Esophagus muscularis mucosa (tissue), 2 donors: ENCODE measurements at regions not wholly inside any gene's neighbourhood (a gene's known extent, or its start where the extent isn't known, plus 50 kb on each side); places are given as distances from the start of the nearest gene placed in this dataset.

Experiments
- POLR2A ChIP-seq: fragments of 450-650 bp; IDR thresholded peaks from one replicate; pipeline ENCODE4 v1.6.1; 2017; ENCODE audit warnings: antibody characterized with exemption, moderate library complexity, mild to moderate bottlenecking, low read depth
- POLR2AphosphoS5 ChIP-seq, 2 donors: sonication (generic); formaldehyde crosslinking; IDR thresholded peaks; one replicate each; pipeline ENCODE4 v1.6.1; 2017; ENCODE audit warnings: antibody characterized with exemption in 2 of 2

DNA sequence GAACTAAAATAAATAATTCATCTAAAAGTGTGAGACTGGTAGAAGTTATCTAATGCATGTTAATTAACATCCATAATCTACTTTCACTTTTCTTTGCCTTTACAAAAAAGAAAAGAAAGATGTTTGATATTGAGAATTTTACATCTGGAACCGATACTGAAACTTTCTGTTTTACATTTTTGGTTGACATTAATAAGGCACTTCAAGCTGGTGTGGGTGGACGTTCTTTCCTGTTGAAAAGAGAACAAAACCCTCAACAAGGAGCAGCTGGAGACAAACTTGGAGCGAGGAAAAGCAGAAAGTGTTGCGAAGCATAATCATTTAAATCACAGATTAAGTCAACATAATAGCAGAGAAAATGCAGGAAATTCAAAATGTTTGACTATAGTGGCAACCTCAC, 575.2 kb upstream of the ADGRB3 start:
- TF ChIP-seq POLR2A (no peak), POLR2AphosphoS5 (IDR thresholded peaks at IDR 0.05) (no peak)
